Mucosa of rectum (tissue), 2 donors: ENCODE measurements at regions not wholly inside any gene's neighbourhood (a gene's known extent, or its start where the extent isn't known, plus 50 kb on each side); places are given as distances from the start of the nearest gene placed in this dataset.

Source experiments
- H3K27ac ChIP-seq, 2 donors: one replicate each; pipeline ENCODE4 v1.7.0; 2013; ENCODE audit warnings: inconsistent platforms in 2 of 2, low read depth in 2 of 2, low read length in 2 of 2
- H3K27me3 ChIP-seq, 2 donors: one replicate each; pipeline ENCODE4 v1.7.0; 2013; ENCODE audit warnings: low read length in 2 of 2; ENCODE audit not compliant: control insufficient read depth in 2 of 2, insufficient read depth in 2 of 2
- H3K36me3 ChIP-seq, 2 donors: one replicate each; pipeline ENCODE4 v1.7.0; 2013; ENCODE audit warnings: low read length in 2 of 2; ENCODE audit not compliant: control insufficient read depth in 2 of 2, insufficient read depth in 2 of 2
- H3K4me1 ChIP-seq, 2 donors: one replicate each; pipeline ENCODE4 v1.7.0; 2013; ENCODE audit warnings: low read length in 2 of 2, mild to moderate bottlenecking in 1 of 2; ENCODE audit not compliant: control insufficient read depth in 2 of 2, insufficient read depth in 2 of 2
- H3K4me3 ChIP-seq, 2 donors: one replicate each; pipeline ENCODE4 v1.7.0; 2013; ENCODE audit warnings: low read length in 2 of 2
- H3K9ac ChIP-seq, 2 donors: one replicate each; pipeline ENCODE4 v1.7.0; 2013; ENCODE audit warnings: low read length in 2 of 2, low read depth in 1 of 2, mild to moderate bottlenecking in 1 of 2
- H3K9me3 ChIP-seq, 2 donors: one replicate each; pipeline ENCODE4 v1.7.0; 2013; ENCODE audit warnings: low read length in 2 of 2; ENCODE audit not compliant: control insufficient read depth in 2 of 2
- donor health status: healthy.
- donor health status: Normal muscosa, but diverticular disease.

GRCh38 chr14:21724090-21724973 is 50.7 kb upstream of the OR4E1 start:
- Histone ChIP-seq H3K9ac (no peak overlapping the region), H3K9me3 (no peaks in the 10 kb centered on the region), H3K27ac (no peak overlapping the region), H3K36me3 (no peaks in the 10 kb centered on the region), H3K27me3 (no peaks in the 10 kb centered on the region), H3K4me1 (peaks cover 0 to 9% of the 10 kb centered on the region in 2 donors), H3K4me3 (no peak overlapping the region)

GRCh38 chr14:21723431-21724045 is 49.9 kb upstream of the OR4E1 start:
- no peaks in the 10 kb centered on the region for H3K9me3 ChIP-seq
- no peak overlapping the region for H3K4me3 ChIP-seq
- H3K27me3 ChIP-seq, result no peaks in the 10 kb centered on the region
- H3K4me1 ChIP-seq, result peaks cover 0 to 9% of the 10 kb centered on the region in 2 donors
- no peak overlapping the region for H3K27ac ChIP-seq
- no peaks in the 10 kb centered on the region for H3K36me3 ChIP-seq
- H3K9ac ChIP-seq, result no peak overlapping the region
